Progenitor cell of endocrine pancreas (in vitro differentiated cells): ENCODE measurements at regions not wholly inside any gene's neighbourhood (a gene's known extent, or its start where the extent isn't known, plus 50 kb on each side); places are given as distances from the start of the nearest gene placed in this dataset.

ENCODE experiments used
- DNase-seq: peaks from one replicate; pipeline ENCODE4 v3.0.0; 2021; ENCODE audit warnings: low spot score; ENCODE audit not compliant: unreplicated experiment
- H3K27ac Mint-ChIP-seq: 2 replicates; pipeline ENCODE4 v1.8.0; 2021; ENCODE audit warnings: mild to moderate bottlenecking, moderate library complexity, mixed read lengths
- H3K27me3 Mint-ChIP-seq: 2 replicates; pipeline ENCODE4 v1.8.0; 2021; ENCODE audit warnings: mixed read lengths
- H3K36me3 Mint-ChIP-seq: 2 replicates; pipeline ENCODE4 v1.8.0; 2022; ENCODE audit warnings: mixed read lengths; ENCODE audit not compliant: insufficient read depth
- H3K4me1 Mint-ChIP-seq: 2 replicates; pipeline ENCODE4 v1.8.0; 2021; ENCODE audit warnings: low read depth, mixed read lengths
- H3K4me3 Mint-ChIP-seq: 2 replicates; pipeline ENCODE4 v1.8.0; 2021; ENCODE audit warnings: low read depth, mild to moderate bottlenecking, moderate library complexity, mixed read lengths
- H3K9me3 Mint-ChIP-seq: 2 replicates; pipeline ENCODE4 v1.8.0; 2021; ENCODE audit warnings: low read depth, mixed read lengths
- CTCF ChIP-seq: fragments of 200-600 bp; sonication (generic); IDR thresholded peaks from one replicate; pipeline ENCODE4 v1.5.0; 2021; ENCODE audit warnings: antibody characterized with exemption, mild to moderate bottlenecking; ENCODE audit not compliant: unreplicated experiment

- no peak for DNase-seq
- Mint-ChIP-seq H3K27ac (no peak overlapping the region), H3K9me3 (peaks cover 20% of the 10 kb centered on the region), H3K4me3 (no peak overlapping the region), H3K36me3 (peaks cover 1% of the 10 kb centered on the region), H3K4me1 (peaks cover 3% of the 10 kb centered on the region), H3K27me3 (peaks cover 4% of the 10 kb centered on the region)
- no peak for TF ChIP-seq CTCF
Observed at GRCh38 chr17:69735285-69735684, 320.8 kb downstream of the MAP2K6 start.

- Mint-ChIP-seq H3K27me3 (no peaks in the 10 kb centered on the region), H3K4me1 (no peaks in the 10 kb centered on the region), H3K36me3 (no peaks in the 10 kb centered on the region), H3K27ac (no peak overlapping the region), H3K9me3 (peaks cover 13% of the 10 kb centered on the region), H3K4me3 (no peak overlapping the region)
- DNase-seq = no peak
- no peak for TF ChIP-seq CTCF
Observed at GRCh38 chr17:69743091-69743490, 328.6 kb downstream of the MAP2K6 start.

- no peak for TF ChIP-seq CTCF
- Mint-ChIP-seq H3K4me3 (no peak overlapping the region), H3K27me3 (no peaks in the 10 kb centered on the region), H3K36me3 (no peaks in the 10 kb centered on the region), H3K9me3 (peaks cover 8% of the 10 kb centered on the region), H3K27ac (no peak overlapping the region), H3K4me1 (no peaks in the 10 kb centered on the region)
- no peak for DNase-seq
Observed at GRCh38 chr17:69744512-69745070, 330.1 kb downstream of the MAP2K6 start.

- no peaks in the 10 kb centered on the region for H3K4me1 Mint-ChIP-seq
- DNase-seq = no peak
- no peaks in the 10 kb centered on the region for H3K36me3 Mint-ChIP-seq
- no peak for TF ChIP-seq CTCF
- peaks cover 5% of the 10 kb centered on the region for H3K27me3 Mint-ChIP-seq
- H3K4me3 Mint-ChIP-seq = no peak overlapping the region
- H3K27ac Mint-ChIP-seq = no peak overlapping the region
- peaks cover 3% of the 10 kb centered on the region for H3K9me3 Mint-ChIP-seq
Observed at GRCh38 chr17:69749911-69750310, 325.1 kb upstream of the KCNJ16 start.

- H3K4me1 Mint-ChIP-seq = peaks cover 10% of the 10 kb centered on the region
- no peak for TF ChIP-seq CTCF
- no peaks in the 10 kb centered on the region for H3K36me3 Mint-ChIP-seq
- peaks cover 1% of the 10 kb centered on the region for H3K9me3 Mint-ChIP-seq
- H3K27ac Mint-ChIP-seq = no peak overlapping the region
- peaks cover 5% of the 10 kb centered on the region for H3K27me3 Mint-ChIP-seq
- H3K4me3 Mint-ChIP-seq = no peak overlapping the region
- no peak for DNase-seq
Observed at GRCh38 chr17:69757688-69758430, 317.2 kb upstream of the KCNJ16 start.
